B cell (primary cell): ENCODE measurements at regions not wholly inside any gene's neighbourhood (a gene's known extent, or its start where the extent isn't known, plus 50 kb on each side); places are given as distances from the start of the nearest gene placed in this dataset.

ENCODE experiments used
- ATAC-seq: fragments of 200-7000 bp; cut with Tn5 transposase; one replicate; pipeline ENCODE4 v1.10.0; 2021; ENCODE audit warnings: low read depth, mild to moderate bottlenecking, moderate number of reproducible peaks, moderate library complexity
- CTCF ChIA-PET: fragments of 350-600 bp; sonication (Branson Sonifier 250); formaldehyde crosslinking; loops from one replicate; lab custom pipeline; 2021; ENCODE audit warnings: antibody characterized with exemption, inconsistent platforms; lab: Charles Lee
- POLR2A ChIA-PET: fragments of 350-600 bp; sonication (Branson Sonifier 250); formaldehyde crosslinking; loops from one replicate; lab custom pipeline; 2021; ENCODE audit warnings: antibody characterized with exemption; lab: Charles Lee
- DNase-seq: peaks from one replicate; pipeline ENCODE4 v3.0.0; 2013
- H2AFZ ChIP-seq: 2 replicates; pipeline ENCODE4 v1.6.1; 2012; ENCODE audit warnings: mild to moderate bottlenecking, low read depth, low read length; ENCODE audit not compliant: insufficient read depth, poor library complexity, severe bottlenecking
- H3K27ac ChIP-seq, 2 donors: 1 replicate in 1 of 2; 2 replicates in 1 of 2; pipeline ENCODE4 v1.5.1; 2012 to 2013; ENCODE audit warnings: low read length in 2 of 2, mild to moderate bottlenecking in 2 of 2, moderate library complexity in 1 of 2
- H3K27me3 ChIP-seq, 4 experiments: fragments of 200-600 bp in 1 of 4; sonication (generic) in 1 of 4; replicated peaks in 1 of 4; 1 replicate in 2 of 4; 2 replicates in 2 of 4; pipeline versions ENCODE4 v1.6.1 to v1.7.0; 2013 to 2016; ENCODE audit warnings: low read length in 3 of 4, mild to moderate bottlenecking in 2 of 4, mixed read lengths in 1 of 4, moderate library complexity in 1 of 4; ENCODE audit not compliant: insufficient read depth in 4 of 4, control insufficient read depth in 3 of 4; ENCODE audit errors: control extremely low read depth in 1 of 4
- H3K36me3 ChIP-seq, 2 experiments: replicated peaks in 1 of 2; 1 replicate in 1 of 2; 2 replicates in 1 of 2; pipeline versions ENCODE4 v1.6.1 to v1.7.1; 2013; ENCODE audit warnings: low read length in 1 of 2; ENCODE audit not compliant: insufficient read depth in 2 of 2, control insufficient read depth in 1 of 2; ENCODE audit errors: control extremely low read depth in 1 of 2, extremely low read depth in 1 of 2
- H3K4me1 ChIP-seq, 2 donors: fragments of 200-600 bp in 1 of 2; sonication (generic) in 1 of 2; 1 replicate in 1 of 2; 2 replicates in 1 of 2; pipeline versions ENCODE4 v1.5.1 to v1.6.1; 2013 to 2017; ENCODE audit warnings: low read length in 2 of 2; ENCODE audit not compliant: control insufficient read depth in 2 of 2, insufficient read depth in 2 of 2
- H3K4me2 ChIP-seq: replicated peaks from 2 replicates; pipeline ENCODE3; 2012; ENCODE audit warnings: mild to moderate bottlenecking, low read depth, low read length; ENCODE audit not compliant: poor library complexity, severe bottlenecking
- H3K4me3 ChIP-seq, 5 experiments: fragments of 200-600 bp in 1 of 5; sonication (generic) in 1 of 5; 1 replicate in 3 of 5; 2 replicates in 2 of 5; pipeline versions ENCODE4 v1.5.1 to v1.7.0; 2011 to 2016; ENCODE audit warnings: low read length in 4 of 5, mild to moderate bottlenecking in 4 of 5, low read depth in 2 of 5, control low read depth in 1 of 5, moderate library complexity in 1 of 5; ENCODE audit not compliant: insufficient read depth in 1 of 5; ENCODE audit errors: control extremely low read depth in 1 of 5, extremely low read depth in 1 of 5
- H3K79me2 ChIP-seq: fragments of 200-600 bp; sonication (generic); one replicate; pipeline ENCODE4 v1.6.0; 2016; ENCODE audit warnings: low read length; ENCODE audit not compliant: control insufficient read depth, insufficient read depth
- H3K9ac ChIP-seq: fragments of 200-600 bp; sonication (generic); 2 replicates; pipeline ENCODE4 v1.6.1; 2017; ENCODE audit warnings: mild to moderate bottlenecking, low read length, moderate library complexity
- H3K9me3 ChIP-seq, 3 donors: one replicate each; pipeline versions ENCODE4 v1.6.1 to v1.7.1; 2013; ENCODE audit warnings: low read length in 2 of 3; ENCODE audit not compliant: control insufficient read depth in 2 of 3, insufficient read depth in 1 of 3; ENCODE audit errors: control extremely low read depth in 1 of 3
- H4K20me1 ChIP-seq: 2 replicates; pipeline ENCODE4 v1.6.0; 2012; ENCODE audit warnings: mild to moderate bottlenecking, low read length; ENCODE audit not compliant: insufficient read depth, control insufficient read depth, poor library complexity, severe bottlenecking
- H3K27ac Mint-ChIP-seq: one replicate; pipeline ENCODE4 v1.8.0; 2021; ENCODE audit warnings: mixed read lengths
- H3K27me3 Mint-ChIP-seq: one replicate; pipeline ENCODE4 v1.8.0; 2021; ENCODE audit warnings: mixed read lengths
- H3K4me1 Mint-ChIP-seq: one replicate; pipeline ENCODE4 v1.8.0; 2021; ENCODE audit warnings: mixed read lengths
- H3K4me3 Mint-ChIP-seq: one replicate; pipeline ENCODE4 v1.8.0; 2021; ENCODE audit warnings: mixed read lengths
- H3K9me3 Mint-ChIP-seq: one replicate; pipeline ENCODE4 v1.8.0; 2022; ENCODE audit warnings: mixed read lengths; ENCODE audit not compliant: insufficient read depth
- CTCF ChIP-seq: fragments of 200-600 bp; IDR thresholded peaks from one replicate; pipeline ENCODE4 v1.8.0; 2022; ENCODE audit warnings: antibody characterized with exemption, mild to moderate bottlenecking
- EZH2 ChIP-seq: IDR thresholded peaks from 2 replicates; pipeline ENCODE4 v1.6.1; 2012; ENCODE audit warnings: borderline replicate concordance, low read depth, mild to moderate bottlenecking, moderate library complexity, low read length; ENCODE audit not compliant: insufficient read depth, poor library complexity, severe bottlenecking
- WGBS: methylation state at CpG from one replicate; pipeline ENCODE4 v1.1.5; 2013; ENCODE audit warnings: missing lambda C conversion rate; ENCODE audit not compliant: insufficient coverage; 5-methylcytosine and 5-hydroxymethylcytosine counted together
- intact Hi-C: fragments of 100-400 bp; cut with micrococcal nuclease; formaldehyde crosslinking; loops from one replicate; pipeline ENCODE4 v1.10.0; 2022

GRCh38 chr16:74215249-74215648 lies 81.4 kb upstream of the PSMD7 start:
- Histone ChIP-seq H4K20me1 (no peaks in the 10 kb centered on the region), H3K4me1 (no peaks in the 10 kb centered on the region), H3K27ac (no peak overlapping the region), H3K79me2 (no peaks in the 10 kb centered on the region), H3K9me3 (no peaks in the 10 kb centered on the region), H3K9ac (no peak overlapping the region), H3K4me2 (no peak overlapping the region), H3K4me3 (no peak overlapping the region), H3K27me3 (no peaks in the 10 kb centered on the region), H2AFZ (no peak overlapping the region), H3K36me3 (no peaks in the 10 kb centered on the region)
- DNase-seq, result no peak
- POLR2A ChIA-PET, result no interaction called here
- no peaks in the 10 kb centered on the region for H3K4me1 Mint-ChIP-seq
- H3K4me3 Mint-ChIP-seq, result no peak overlapping the region
- ATAC-seq, result no peak
- H3K9me3 Mint-ChIP-seq, result no peaks in the 10 kb centered on the region
- H3K27me3 Mint-ChIP-seq, result peaks cover 17% of the 10 kb centered on the region
- H3K27ac Mint-ChIP-seq, result no peak overlapping the region
- CTCF ChIA-PET, result no interaction called here
- no peak for TF ChIP-seq CTCF
- WGBS, result 83% methylated on average over 1 of the region's 6 CpGs
- intact Hi-C loops, result no loop called here

DNA sequence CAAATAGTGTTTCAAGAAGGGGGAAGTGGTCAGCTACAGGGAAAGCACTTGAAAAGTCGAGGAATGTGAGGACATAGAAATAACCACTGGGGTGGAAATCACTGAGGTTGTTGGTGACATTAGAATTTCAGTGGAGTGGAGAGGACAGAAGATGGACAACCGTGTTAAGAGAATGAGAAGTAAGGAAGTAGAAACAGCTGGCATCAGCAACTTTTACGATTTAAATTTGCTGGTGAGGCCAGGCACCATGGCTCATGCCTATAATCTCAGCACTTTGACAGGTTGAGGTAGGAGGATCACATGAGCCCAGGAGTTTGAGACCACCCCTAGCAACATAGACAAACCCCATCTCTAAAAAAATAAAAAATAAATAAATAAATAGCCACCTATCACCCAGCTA lies 83.2 kb upstream of the PSMD7 start:
- H3K27me3 Mint-ChIP-seq, result peaks cover 11% of the 10 kb centered on the region
- ATAC-seq (no peak), DNase-seq (no peak)
- CTCF ChIA-PET, result no interaction called here
- no peaks in the 10 kb centered on the region for H3K9me3 Mint-ChIP-seq
- no peak for TF ChIP-seq EZH2
- no peak for TF ChIP-seq CTCF
- H3K4me1 Mint-ChIP-seq, result no peaks in the 10 kb centered on the region
- no peaks in the 10 kb centered on the region for H3K9me3 ChIP-seq
- no peaks in the 10 kb centered on the region for H4K20me1 ChIP-seq
- no peak overlapping the region for H3K27ac Mint-ChIP-seq
- H3K4me1 ChIP-seq, result no peaks in the 10 kb centered on the region
- no peak overlapping the region for H3K4me3 ChIP-seq
- no peak overlapping the region for H2AFZ ChIP-seq
- no peak overlapping the region for H3K4me3 Mint-ChIP-seq
- H3K9ac ChIP-seq, result no peak overlapping the region
- WGBS, result 23% methylated on average over 2 of the region's 3 CpGs
- H3K27ac ChIP-seq, result no peak overlapping the region
- H3K36me3 ChIP-seq, result no peaks in the 10 kb centered on the region
- intact Hi-C loops, result no loop called here
- no peaks in the 10 kb centered on the region for H3K79me2 ChIP-seq
- POLR2A ChIA-PET, result no interaction called here
- no peak overlapping the region for H3K4me2 ChIP-seq
- no peaks in the 10 kb centered on the region for H3K27me3 ChIP-seq
